Natural killer cell treated with Interleukin-12 subunit alpha and Interleukin-12 subunit beta and Interleukin-15 and Interleukin-18, amount 100 ng/mL, for 72 hours (primary cell): ENCODE measurements at regions not wholly inside any gene's neighbourhood (a gene's known extent, or its start where the extent isn't known, plus 50 kb on each side); places are given as distances from the start of the nearest gene placed in this dataset.
"Not testable (repeated sequence)": the region's sequence is repeated elsewhere in the genome, so short reads cannot be mapped to it uniquely, and the experiment has no call there.

Experiments used
- ATAC-seq, 2 donors: fragments of 150-1000 bp; cut with Tn5 transposase in 1 of 2; sonication (Bioruptor Pico), chemical (Tn5 transposase) in 1 of 2; 2 replicates each; pipeline ENCODE4 v1.10.0; 2021
- DNase-seq: peaks from one replicate; pipeline ENCODE4 v3.0.0; 2022; ENCODE audit warnings: low spot score
- H3K27ac Mint-ChIP-seq, 2 donors: 1 replicate in 1 of 2; 2 replicates in 1 of 2; pipeline ENCODE4 v1.8.0; 2022; ENCODE audit warnings: mixed read lengths in 2 of 2, mild to moderate bottlenecking in 1 of 2, moderate library complexity in 1 of 2
- H3K27me3 Mint-ChIP-seq, 2 donors: 1 replicate in 1 of 2; 2 replicates in 1 of 2; pipeline ENCODE4 v1.8.0; 2022; ENCODE audit warnings: mixed read lengths in 2 of 2
- H3K36me3 Mint-ChIP-seq: one replicate; pipeline ENCODE4 v1.8.0; 2022; ENCODE audit warnings: mixed read lengths
- H3K4me1 Mint-ChIP-seq, 2 donors: 1 replicate in 1 of 2; 2 replicates in 1 of 2; pipeline ENCODE4 v1.8.0; 2022; ENCODE audit warnings: low read depth in 2 of 2, mixed read lengths in 2 of 2, mild to moderate bottlenecking in 1 of 2
- H3K4me3 Mint-ChIP-seq: one replicate; pipeline ENCODE4 v1.8.0; 2022; ENCODE audit warnings: mixed read lengths
- H3K9me3 Mint-ChIP-seq: 2 replicates; pipeline ENCODE4 v1.8.0; 2022; ENCODE audit warnings: mixed read lengths

- DNase-seq: no peak
- Mint-ChIP-seq H3K9me3 (no peaks in the 10 kb centered on the region), H3K4me3 (no peak overlapping the region), H3K27ac (no peak overlapping the region), H3K27me3 (no peaks in the 10 kb centered on the region), H3K4me1 (peaks cover 2 to 17% of the 10 kb centered on the region in 2 donors), H3K36me3 (no peaks in the 10 kb centered on the region)
- ATAC-seq: no peak
Measured at GRCh38 chr3:28149960-28150359, 91.5 kb upstream of the CMC1 start.

GRCh38 chr3:28150465-28151206 is 90.8 kb upstream of the CMC1 start:
- H3K4me1 Mint-ChIP-seq: peaks cover 2 to 17% of the 10 kb centered on the region in 2 donors
- H3K27ac Mint-ChIP-seq: no peak overlapping the region
- DNase-seq (no peak), ATAC-seq (no peak)
- H3K27me3 Mint-ChIP-seq: peaks cover 0 to 5% of the 10 kb centered on the region in 2 donors
- H3K9me3 Mint-ChIP-seq: no peaks in the 10 kb centered on the region
- no peaks in the 10 kb centered on the region for H3K36me3 Mint-ChIP-seq
- H3K4me3 Mint-ChIP-seq: peak overlapping the region; percentile 30

DNA sequence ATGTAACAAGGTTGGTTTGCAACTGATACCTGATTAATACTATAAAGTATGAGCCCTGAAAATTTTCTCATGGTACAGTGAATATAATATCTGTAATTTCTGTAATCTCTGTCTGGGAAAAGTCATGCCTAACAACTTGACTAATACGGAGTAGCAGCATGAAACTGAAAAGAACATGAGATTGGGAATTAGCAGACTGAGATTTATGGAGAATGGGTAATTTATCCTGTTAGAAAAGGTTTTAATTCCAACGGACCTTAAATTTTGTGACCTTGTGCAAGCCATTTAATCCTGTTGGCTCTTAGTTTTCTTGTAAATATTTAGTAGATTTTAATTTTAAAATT is 90.2 kb upstream of the CMC1 start:
- H3K27me3 Mint-ChIP-seq: peaks cover 0 to 5% of the 10 kb centered on the region in 2 donors
- no peaks in the 10 kb centered on the region for H3K36me3 Mint-ChIP-seq
- no peak overlapping the region for H3K27ac Mint-ChIP-seq
- DNase-seq: no peak
- H3K9me3 Mint-ChIP-seq: no peaks in the 10 kb centered on the region
- H3K4me3 Mint-ChIP-seq: peak overlapping the region; percentile 30
- no peak for ATAC-seq
- peaks cover 2 to 17% of the 10 kb centered on the region in 2 donors for H3K4me1 Mint-ChIP-seq

GRCh38 chr3:28151608-28152228 is 89.7 kb upstream of the CMC1 start:
- Mint-ChIP-seq H3K27ac (peak overlapping the region; percentile 38 to 74), H3K4me1 (peaks cover 2 to 17% of the 10 kb centered on the region in 2 donors), H3K4me3 (peak overlapping the region; percentile 52), H3K36me3 (no peaks in the 10 kb centered on the region), H3K27me3 (peaks cover 0 to 5% of the 10 kb centered on the region in 2 donors), H3K9me3 (no peaks in the 10 kb centered on the region)
- no peak for DNase-seq
- ATAC-seq: no peak

DNA sequence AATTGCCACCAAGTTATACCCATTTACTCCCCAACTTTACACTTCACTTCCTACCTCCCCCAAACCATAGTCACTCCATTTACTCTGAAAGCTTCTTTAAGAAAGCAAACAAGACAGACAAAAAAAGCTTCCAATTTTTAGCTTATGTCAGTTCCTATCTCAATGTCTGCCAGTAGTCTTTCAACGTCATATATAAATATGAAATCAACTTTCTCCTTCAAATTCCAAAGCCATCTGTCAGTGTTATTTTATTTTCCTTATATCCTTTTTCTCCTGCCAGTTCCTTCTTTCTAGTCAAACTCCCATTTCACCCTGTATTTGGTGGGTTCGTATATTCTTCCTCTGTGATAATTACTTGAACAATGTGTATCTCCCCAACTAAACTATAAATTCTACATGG is 85.8 kb upstream of the CMC1 start:
- no peak overlapping the region for H3K27ac Mint-ChIP-seq
- H3K27me3 Mint-ChIP-seq: peaks cover 0 to 5% of the 10 kb centered on the region in 2 donors
- DNase-seq (no peak), ATAC-seq (no peak)
- H3K36me3 Mint-ChIP-seq: peaks cover 27% of the 10 kb centered on the region
- H3K9me3 Mint-ChIP-seq: peaks cover 5% of the 10 kb centered on the region
- H3K4me3 Mint-ChIP-seq: no peak overlapping the region
- H3K4me1 Mint-ChIP-seq: peaks cover 2 to 10% of the 10 kb centered on the region in 2 donors

DNA sequence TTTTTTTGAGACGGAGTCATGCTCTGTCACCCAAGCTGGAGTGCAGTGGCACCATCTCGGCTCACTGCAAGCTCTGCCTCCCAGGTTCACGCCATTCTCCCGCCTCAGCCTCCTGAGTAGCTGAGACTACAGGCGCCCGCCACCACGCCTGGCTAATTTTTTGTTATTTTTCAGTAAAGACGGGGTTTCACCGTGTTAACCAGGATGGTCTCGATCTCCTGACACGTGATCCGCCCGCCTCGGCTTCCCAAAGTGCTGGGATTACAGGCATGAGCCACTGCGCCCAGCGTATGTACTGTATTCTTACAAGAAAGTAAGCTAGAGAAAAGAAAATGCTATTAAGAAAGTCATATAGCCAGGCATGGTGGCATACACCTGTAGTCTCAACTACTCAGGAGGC is 84.8 kb upstream of the CMC1 start:
- H3K36me3 Mint-ChIP-seq: peaks cover 30% of the 10 kb centered on the region
- not testable (repeated sequence) for ATAC-seq, DNase-seq, H3K4me1 Mint-ChIP-seq, H3K4me3 Mint-ChIP-seq, H3K9me3 Mint-ChIP-seq, H3K27ac Mint-ChIP-seq, H3K27me3 Mint-ChIP-seq

GRCh38 chr3:28171962-28172361 is 69.5 kb upstream of the CMC1 start:
- Mint-ChIP-seq H3K27me3 (no peaks in the 10 kb centered on the region), H3K36me3 (peaks cover 11% of the 10 kb centered on the region), H3K4me1 (peaks cover 15 to 18% of the 10 kb centered on the region in 2 donors), H3K9me3 (peaks cover 2% of the 10 kb centered on the region), H3K4me3 (peak overlapping the region; percentile 82), H3K27ac (peak overlapping the region; percentile 84)
- DNase-seq (no peak), ATAC-seq (peak; percentile 82 to 89)

GRCh38 chr3:28172748-28173147 is 68.7 kb upstream of the CMC1 start:
- ATAC-seq (no peak), DNase-seq (no peak)
- Mint-ChIP-seq H3K36me3 (peaks cover 11% of the 10 kb centered on the region), H3K27ac (peak overlapping the region in 1 of 2 donors; percentile 61), H3K4me1 (peaks cover 15 to 18% of the 10 kb centered on the region in 2 donors), H3K4me3 (peak overlapping the region; percentile 25), H3K9me3 (peaks cover 2% of the 10 kb centered on the region), H3K27me3 (no peaks in the 10 kb centered on the region)

- Mint-ChIP-seq H3K4me1 (peaks cover 15 to 18% of the 10 kb centered on the region in 2 donors), H3K9me3 (peaks cover 2% of the 10 kb centered on the region), H3K27me3 (no peaks in the 10 kb centered on the region), H3K4me3 (no peak overlapping the region), H3K36me3 (peaks cover 11% of the 10 kb centered on the region), H3K27ac (no peak overlapping the region)
- no peak for ATAC-seq
- DNase-seq: no peak
Measured at GRCh38 chr3:28173836-28174235, 67.6 kb upstream of the CMC1 start.

DNA sequence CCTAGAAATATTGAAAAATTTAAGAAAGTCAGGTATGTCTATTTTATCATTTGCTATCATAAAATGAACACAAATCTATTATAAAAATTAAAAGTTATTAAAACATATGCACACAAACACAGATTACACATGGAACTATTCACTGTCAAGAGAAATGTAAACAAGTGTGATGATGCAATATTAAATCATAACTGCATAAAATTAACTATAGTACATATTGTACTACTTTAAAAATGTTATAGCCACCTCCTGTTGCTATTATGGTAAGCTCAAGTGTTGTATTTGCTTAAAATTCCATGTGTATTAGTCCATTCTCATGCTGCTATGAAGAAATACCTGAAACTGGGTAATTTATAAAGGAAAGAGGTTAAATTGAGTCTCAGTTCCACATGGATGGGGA is 54.7 kb upstream of the CMC1 start:
- Mint-ChIP-seq H3K27me3 (peaks cover 0 to 5% of the 10 kb centered on the region in 2 donors), H3K9me3 (no peaks in the 10 kb centered on the region), H3K4me3 (no peak overlapping the region), H3K4me1 (peaks cover 0 to 4% of the 10 kb centered on the region in 2 donors), H3K36me3 (peaks cover 5% of the 10 kb centered on the region), H3K27ac (no peak overlapping the region)
- DNase-seq (no peak), ATAC-seq (no peak)

DNA sequence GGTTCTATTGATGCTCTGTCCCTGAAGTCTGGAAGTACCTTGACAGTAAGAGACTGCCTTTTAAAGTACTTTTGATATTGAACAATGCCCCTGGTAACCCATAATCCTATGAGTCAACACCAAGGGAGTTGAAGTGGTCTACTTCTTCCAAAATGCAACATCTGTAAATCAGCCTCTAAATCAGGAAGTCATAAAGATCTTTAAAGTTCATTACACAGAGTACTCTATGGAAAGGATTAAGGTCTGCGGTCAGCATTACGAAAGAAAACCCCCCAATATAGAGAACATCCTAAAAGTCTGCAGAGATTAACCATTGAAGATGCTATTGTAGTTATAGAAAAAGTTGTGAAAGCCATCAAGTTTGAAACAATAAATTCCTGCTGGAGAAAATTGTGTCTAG is 52.7 kb upstream of the CMC1 start:
- no peaks in the 10 kb centered on the region for H3K9me3 Mint-ChIP-seq
- DNase-seq (no peak), ATAC-seq (no peak)
- no peak overlapping the region for H3K27ac Mint-ChIP-seq
- no peaks in the 10 kb centered on the region for H3K36me3 Mint-ChIP-seq
- H3K27me3 Mint-ChIP-seq: peaks cover 0 to 5% of the 10 kb centered on the region in 2 donors
- H3K4me1 Mint-ChIP-seq: peaks cover 0 to 4% of the 10 kb centered on the region in 2 donors
- no peak overlapping the region for H3K4me3 Mint-ChIP-seq

DNA sequence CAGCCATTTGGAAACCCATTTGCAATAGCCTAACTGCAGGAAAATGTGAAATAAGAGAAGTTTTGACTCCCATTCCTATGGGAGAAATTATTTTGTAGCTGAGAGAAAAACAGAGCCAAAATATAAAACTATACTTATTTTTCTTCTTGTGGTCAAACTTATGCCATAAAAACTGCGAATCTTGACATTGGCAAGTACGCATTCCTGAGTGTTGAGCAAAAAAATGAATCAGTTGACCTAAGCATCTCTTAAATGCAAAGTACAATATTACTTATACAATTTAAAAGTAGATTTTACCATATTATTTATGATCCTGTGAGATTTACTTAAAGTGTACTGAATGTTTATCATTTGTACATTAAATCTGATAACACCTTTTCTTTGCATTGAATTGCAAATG is 50.1 kb upstream of the CMC1 start:
- peaks cover 4 to 5% of the 10 kb centered on the region in 2 donors for H3K4me1 Mint-ChIP-seq
- no peak for DNase-seq
- no peak for ATAC-seq
- H3K27me3 Mint-ChIP-seq: peaks cover 0 to 7% of the 10 kb centered on the region in 2 donors
- H3K27ac Mint-ChIP-seq: no peak overlapping the region
- H3K36me3 Mint-ChIP-seq: no peaks in the 10 kb centered on the region
- peaks cover 3% of the 10 kb centered on the region for H3K9me3 Mint-ChIP-seq
- no peak overlapping the region for H3K4me3 Mint-ChIP-seq
